Erythroblast (primary cell): ENCODE measurements at regions not wholly inside any gene's neighbourhood (a gene's known extent, or its start where the extent isn't known, plus 50 kb on each side); places are given as distances from the start of the nearest gene placed in this dataset.

Experiments
- DNase-seq, 2 experiments: peaks; one replicate each; lab custom pipeline; 2025; lab: John Stamatoyannopoulos, UW
- GATA1 ChIP-seq: IDR thresholded peaks from 2 replicates; pipeline ENCODE4 v1.6.1; 2011; ENCODE audit warnings: low read depth, mild to moderate bottlenecking, control low read depth, low read length, moderate library complexity
- POLR2A ChIP-seq: IDR thresholded peaks from 2 replicates; pipeline ENCODE4 v1.6.1; 2011; ENCODE audit warnings: mild to moderate bottlenecking, low read length

GRCh38 chr6:21648475-21649050, 55.0 kb downstream of the SOX4 start:
- TF ChIP-seq GATA1 = no peak
- no peak for TF ChIP-seq POLR2A

GRCh38 chr6:21653323-21653722, 59.8 kb downstream of the SOX4 start:
- no peak for TF ChIP-seq POLR2A
- no peak for TF ChIP-seq GATA1
- no peak for DNase-seq

More at GRCh38 chr6:21648475-21649050, 55.0 kb downstream of the SOX4 start:
- DNase-seq = no peak

- DNase-seq = no peak
Measured at GRCh38 chr6:21653905-21654304, 60.4 kb downstream of the SOX4 start.

GRCh38 chr6:21654361-21654760, 60.8 kb downstream of the SOX4 start:
- TF ChIP-seq GATA1 (no peak), POLR2A (no peak)
- no peak for DNase-seq

More at GRCh38 chr6:21653905-21654304, 60.4 kb downstream of the SOX4 start:
- TF ChIP-seq POLR2A (no peak), GATA1 (no peak)

- no peak for DNase-seq
- TF ChIP-seq GATA1 = no peak
- no peak for TF ChIP-seq POLR2A
Measured at GRCh38 chr6:21663966-21664313, 70.4 kb downstream of the SOX4 start.

GRCh38 chr6:21664314-21665109, 71.0 kb downstream of the SOX4 start:
- DNase-seq = no peak

GRCh38 chr6:21665110-21665391, 71.5 kb downstream of the SOX4 start:
- no peak for TF ChIP-seq GATA1
- no peak for TF ChIP-seq POLR2A
- DNase-seq = no peak

More at GRCh38 chr6:21664314-21665109, 71.0 kb downstream of the SOX4 start:
- TF ChIP-seq GATA1 = no peak
- TF ChIP-seq POLR2A = no peak

GRCh38 chr6:21665392-21666200, 72.0 kb downstream of the SOX4 start:
- TF ChIP-seq POLR2A (no peak), GATA1 (no peak)
- no peak for DNase-seq

GRCh38 chr6:21666201-21666691, 72.7 kb downstream of the SOX4 start:
- DNase-seq = no peak
- TF ChIP-seq POLR2A = no peak
- no peak for TF ChIP-seq GATA1

- no peak for DNase-seq
- no peak for TF ChIP-seq GATA1
- TF ChIP-seq POLR2A = no peak
Measured at GRCh38 chr6:21666853-21667681, 73.5 kb downstream of the SOX4 start.

- no peak for DNase-seq
- no peak for TF ChIP-seq POLR2A
- no peak for TF ChIP-seq GATA1
Measured at GRCh38 chr6:21668795-21669194, 75.2 kb downstream of the SOX4 start.

- no peak for DNase-seq
- no peak for TF ChIP-seq GATA1
- no peak for TF ChIP-seq POLR2A
Measured at GRCh38 chr6:21676769-21677168, 83.2 kb downstream of the SOX4 start.

- DNase-seq = no peak
- TF ChIP-seq POLR2A (no peak), GATA1 (no peak)
Measured at GRCh38 chr6:21678990-21679389, 85.4 kb downstream of the SOX4 start.
